Hematopoietic multipotent progenitor cell treated with erythropoietin and hydrocortisone succinate and interleukin-3 and kit ligand, for 15 days (in vitro differentiated cells): ENCODE measurements at regions not wholly inside any gene's neighbourhood (a gene's known extent, or its start where the extent isn't known, plus 50 kb on each side); places are given as distances from the start of the nearest gene placed in this dataset.
"Not testable (repeated sequence)": the region's sequence is repeated elsewhere in the genome, so short reads cannot be mapped to it uniquely, and the experiment has no call there.

Experiments used
- DNase-seq: peaks from one replicate; pipeline ENCODE4 v3.0.0-alpha.2; 2015; ENCODE audit warnings: low spot score

DNA sequence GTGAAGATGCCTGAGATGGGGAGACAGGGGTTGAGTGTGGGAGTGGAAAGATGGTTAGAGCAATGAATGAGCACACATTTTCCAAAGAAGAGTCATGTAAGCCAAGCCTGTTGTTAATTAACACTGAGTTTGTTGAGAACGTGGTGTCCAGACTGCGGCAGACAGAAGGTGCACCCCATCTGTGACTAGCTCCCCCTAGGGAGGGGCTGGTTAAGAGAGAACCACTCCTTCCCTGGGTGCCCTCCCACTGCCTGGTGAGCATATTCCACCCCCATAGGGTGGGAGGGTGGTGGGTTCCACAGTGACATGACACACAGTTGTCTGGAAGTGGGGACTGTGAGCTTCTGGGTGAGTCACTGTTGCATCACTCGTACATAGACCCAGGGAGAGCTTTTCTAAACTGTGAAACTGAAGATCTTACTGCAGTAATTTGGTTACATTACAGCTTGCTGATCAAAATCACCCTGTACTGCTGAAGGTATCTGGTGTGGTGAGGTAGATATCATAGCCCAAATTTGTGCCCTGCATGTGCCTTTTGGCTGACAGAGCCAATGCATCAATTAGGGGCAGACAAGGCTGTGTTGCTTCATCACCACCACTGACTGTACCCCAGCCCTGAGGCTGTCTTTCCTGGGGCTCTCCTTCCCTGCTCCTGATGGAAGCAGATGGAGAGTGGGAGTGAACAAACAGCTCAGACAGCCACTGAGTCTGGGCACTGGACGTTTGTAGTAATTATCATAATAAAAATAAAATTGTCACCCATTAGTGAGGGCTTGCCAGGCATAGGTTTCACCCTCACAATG is 150.9 kb downstream of the EMP1 start:
- no peak for DNase-seq

GRCh38 chr12:13345722-13346121 is 149.2 kb downstream of the EMP1 start:
- DNase-seq = no peak

GRCh38 chr12:13343375-13343774 is 146.8 kb downstream of the EMP1 start:
- no peak for DNase-seq

DNA sequence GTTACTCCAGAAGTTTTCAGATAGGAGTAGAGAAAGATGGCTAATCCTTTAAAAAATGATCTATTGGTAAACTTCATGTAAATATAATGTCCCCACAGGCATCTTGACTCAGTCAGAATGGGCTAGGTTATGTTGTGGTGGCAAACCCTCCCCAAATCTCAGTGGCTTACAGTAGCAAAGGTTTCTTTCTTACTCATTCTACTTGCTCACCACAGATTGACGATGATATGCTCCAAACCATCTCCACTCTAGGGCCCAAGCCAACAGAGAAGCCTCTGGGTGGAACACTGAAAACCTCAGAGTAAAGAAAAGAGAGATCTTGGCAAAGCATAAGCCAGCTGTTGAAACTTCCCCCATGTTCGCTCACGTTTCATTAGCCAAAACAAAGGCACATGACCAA is 146.4 kb downstream of the EMP1 start:
- DNase-seq = no peak

GRCh38 chr12:13340149-13340548 is 143.6 kb downstream of the EMP1 start:
- DNase-seq = no peak

DNA sequence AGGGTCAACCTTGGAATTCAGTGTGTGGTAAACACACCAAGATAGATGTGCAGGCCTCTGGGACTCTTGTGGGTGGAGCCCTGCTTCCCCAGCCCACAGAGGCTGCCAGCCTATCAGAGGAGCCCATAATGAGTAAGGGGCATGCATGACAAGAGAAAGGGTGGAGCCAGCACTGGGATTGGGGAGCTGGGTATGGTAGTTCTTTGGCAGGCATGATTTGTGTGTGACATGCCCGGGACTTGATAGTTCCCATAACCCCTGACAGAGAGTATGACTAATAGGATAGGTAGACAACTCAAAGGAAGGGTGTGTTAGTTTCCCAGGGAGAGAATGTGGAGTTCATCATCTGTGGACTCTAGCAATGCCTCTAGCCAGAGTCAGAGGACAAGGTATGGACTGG is 143.0 kb downstream of the EMP1 start:
- DNase-seq = no peak

- no peak for DNase-seq
These were observed 142.6 kb downstream of the EMP1 start for GRCh38 chr12:13339091-13339490.

- DNase-seq = no peak
These were observed 141.3 kb downstream of the EMP1 start for GRCh38 chr12:13337791-13338190.

GRCh38 chr12:13336216-13336615 is 139.7 kb downstream of the EMP1 start:
- no peak for DNase-seq

DNA sequence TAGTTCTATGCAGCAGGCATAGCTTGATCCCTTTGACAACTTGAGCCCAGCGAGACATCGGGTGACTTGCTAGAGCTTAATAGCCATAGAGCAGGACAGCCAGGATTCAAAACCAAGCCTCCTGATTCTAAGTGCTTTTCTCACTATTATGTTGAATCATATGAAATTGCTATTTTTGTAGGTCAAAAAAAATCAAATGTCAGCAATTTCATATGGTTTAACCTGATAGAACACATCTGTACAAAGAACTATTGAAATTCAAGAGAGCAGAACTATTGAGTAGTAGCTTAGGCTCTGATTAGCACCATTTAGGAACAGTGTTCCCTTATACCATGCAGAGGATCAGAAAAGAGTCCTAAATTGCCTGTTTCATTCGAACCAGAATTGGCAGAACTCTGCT is 132.0 kb downstream of the EMP1 start:
- no peak for DNase-seq

- no peak for DNase-seq
These were observed 129.6 kb downstream of the EMP1 start for GRCh38 chr12:13326076-13326475.

DNA sequence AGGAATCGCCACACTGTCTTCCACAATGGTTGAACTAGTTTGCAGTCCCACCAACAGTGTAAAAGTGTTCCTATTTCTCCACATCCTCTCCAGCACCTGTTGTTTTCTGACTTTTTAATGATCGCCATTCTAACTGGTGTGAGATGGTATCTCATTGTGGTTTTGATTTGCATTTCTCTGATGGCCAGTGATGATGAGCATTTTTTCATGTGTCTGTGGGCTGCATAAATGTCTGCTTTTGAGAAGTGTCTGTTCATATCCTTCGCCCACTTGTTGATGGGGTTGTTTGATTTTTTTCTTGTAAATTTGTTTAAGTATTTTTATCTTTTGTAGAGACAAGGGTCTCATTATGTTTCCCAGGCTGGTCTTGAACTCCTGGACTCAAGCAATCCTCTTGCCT is 128.5 kb downstream of the EMP1 start:
- DNase-seq = not testable (repeated sequence)

GRCh38 chr12:13318231-13319015 is 121.9 kb downstream of the EMP1 start:
- no peak for DNase-seq

DNA sequence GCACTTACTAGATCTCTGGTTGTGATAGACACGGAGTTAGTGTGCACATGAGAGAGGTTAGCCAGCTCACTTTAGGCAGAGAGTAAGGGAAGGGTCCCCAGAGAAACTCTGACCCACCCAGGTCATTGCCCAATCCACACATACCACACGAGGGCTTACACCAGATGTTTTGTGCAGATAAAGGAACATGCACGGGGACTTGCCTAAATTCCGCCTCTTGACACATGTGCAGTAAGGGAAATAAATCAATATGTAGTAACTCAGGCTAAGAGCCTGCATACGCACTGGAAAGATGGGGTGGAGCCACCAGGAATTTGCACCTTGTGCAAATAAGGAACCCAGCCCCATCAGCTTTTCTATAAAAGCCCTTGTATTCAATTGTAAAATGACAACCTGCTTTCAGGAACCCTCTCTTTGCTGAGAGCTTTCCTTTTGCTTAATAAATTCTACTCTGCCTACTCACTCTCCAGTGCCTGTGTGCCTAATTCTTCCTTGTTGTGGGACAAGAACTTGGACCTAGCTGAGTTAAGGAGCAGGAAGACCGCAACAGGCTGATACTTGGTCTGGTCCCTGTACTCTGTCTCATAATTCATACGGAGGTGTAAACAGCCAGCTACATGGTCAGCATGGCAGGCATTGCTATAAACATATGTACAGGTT is 120.2 kb downstream of the EMP1 start:
- no peak for DNase-seq

- DNase-seq = no peak
These were observed 117.4 kb downstream of the EMP1 start for GRCh38 chr12:13313886-13314285.

- no peak for DNase-seq
These were observed 115.0 kb downstream of the EMP1 start for GRCh38 chr12:13311551-13311950.

- DNase-seq = no peak
These were observed 110.8 kb downstream of the EMP1 start for GRCh38 chr12:13307143-13307816.

- no peak for DNase-seq
These were observed 108.4 kb downstream of the EMP1 start for GRCh38 chr12:13304924-13305323.

GRCh38 chr12:13299457-13299856 is 102.9 kb downstream of the EMP1 start:
- DNase-seq = no peak

- DNase-seq = no peak
These were observed 96.6 kb downstream of the EMP1 start for GRCh38 chr12:13293096-13293495.

- no peak for DNase-seq
These were observed 93.2 kb downstream of the EMP1 start for GRCh38 chr12:13289653-13290289.
